ENCODE measurements at regions not wholly inside any gene's neighbourhood (a gene's known extent, or its start where the extent isn't known, plus 50 kb on each side); places are given as distances from the start of the nearest gene placed in this dataset.
"Not testable (repeated sequence)": the region's sequence is repeated elsewhere in the genome, so short reads cannot be mapped to it uniquely, and the experiment has no call there.

GRCh38 chr2:16393500-16394071, 272.0 kb downstream of the CYRIA start:
- DNase-seq = no peak
- H3K4me1 Mint-ChIP-seq = no peaks in the 10 kb centered on the region
- Histone ChIP-seq H3K4me3 (ENCODE audit: low read length) (no peak overlapping the region), H3K27ac (ENCODE audit: low read depth, low read length) (no peak overlapping the region), H3K9me3 (ENCODE audit: low read length) (no peaks in the 10 kb centered on the region), H3K4me1 (ENCODE audit: insufficient read depth, low read length) (no peaks in the 10 kb centered on the region), H3K36me3 (ENCODE audit: insufficient read depth, low read length) (no peaks in the 10 kb centered on the region), H3K27me3 (ENCODE audit: insufficient read depth, low read length, poor library complexity, severe bottlenecking) (no peaks in the 10 kb centered on the region)
- H3K4me3 Mint-ChIP-seq = no peak overlapping the region
- no peaks in the 10 kb centered on the region for H3K36me3 Mint-ChIP-seq
- no peaks in the 10 kb centered on the region for H3K27me3 Mint-ChIP-seq
- H3K9me3 Mint-ChIP-seq = peaks cover 0 to 1% (median 0%) of the 10 kb centered on the region in 5 donors
- ChIA-PET CTCF (no interaction called here), POLR2A (no interaction called here)
- no peak overlapping the region for H3K27ac Mint-ChIP-seq

DNA sequence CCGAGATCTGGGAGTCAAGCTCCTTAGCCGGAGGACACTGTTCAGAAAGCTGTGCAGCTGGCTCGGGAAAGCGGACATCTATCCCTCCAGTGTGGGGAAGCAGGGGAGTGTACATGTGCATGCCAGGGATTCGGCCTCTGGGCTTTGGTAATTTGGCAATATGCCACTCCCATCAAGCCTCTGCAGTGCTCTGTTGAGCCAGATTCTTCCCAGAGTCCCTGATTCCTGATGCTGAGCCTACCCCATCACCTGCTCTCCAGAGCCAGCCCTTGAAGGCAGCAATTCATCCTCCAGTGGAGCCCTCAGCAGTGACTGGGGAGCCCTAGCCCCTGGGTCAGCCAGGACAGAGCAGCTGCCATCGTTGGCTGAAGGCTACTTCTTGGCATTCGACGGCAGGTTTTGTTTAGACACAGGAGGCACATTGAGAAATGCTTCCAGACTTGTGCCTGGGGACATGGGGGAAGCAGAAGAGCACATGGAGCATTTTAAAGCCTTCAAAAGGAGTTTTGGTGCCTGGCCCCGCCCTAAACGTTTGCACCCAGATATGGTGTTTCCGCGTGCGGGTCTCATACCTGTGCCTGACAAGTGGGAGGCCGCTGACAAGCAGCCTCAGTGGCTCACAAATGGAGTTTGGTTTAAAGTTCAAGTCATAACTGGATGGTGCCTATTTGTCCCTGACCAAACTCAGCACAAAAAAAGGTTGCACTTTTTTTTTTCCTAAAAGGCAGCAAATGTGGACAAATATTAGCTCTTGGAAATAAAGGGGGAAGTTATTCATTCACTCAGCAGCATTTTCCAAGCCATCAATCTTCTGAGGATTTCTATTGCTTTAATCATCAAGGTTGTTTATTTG, 272.8 kb downstream of the CYRIA start:
- Mint-ChIP-seq H3K4me1 (no peaks in the 10 kb centered on the region), H3K27me3 (no peaks in the 10 kb centered on the region), H3K27ac (no peak overlapping the region), H3K4me3 (no peak overlapping the region), H3K9me3 (peaks cover 0 to 3% (median 0%) of the 10 kb centered on the region in 5 donors), H3K36me3 (no peaks in the 10 kb centered on the region)
- no peaks in the 10 kb centered on the region for H3K27me3 ChIP-seq (ENCODE audit: insufficient read depth, low read length, poor library complexity, severe bottlenecking)
- no peaks in the 10 kb centered on the region for H3K9me3 ChIP-seq (ENCODE audit: low read length)
- ChIA-PET POLR2A (no interaction called here), CTCF (no interaction called here)
- no peak for DNase-seq
- H3K4me3 ChIP-seq (ENCODE audit: low read length) = no peak overlapping the region
- no peaks in the 10 kb centered on the region for H3K36me3 ChIP-seq (ENCODE audit: insufficient read depth, low read length)
- H3K4me1 ChIP-seq (ENCODE audit: insufficient read depth, low read length) = no peaks in the 10 kb centered on the region
- H3K27ac ChIP-seq (ENCODE audit: low read depth, low read length) = no peak overlapping the region

DNA sequence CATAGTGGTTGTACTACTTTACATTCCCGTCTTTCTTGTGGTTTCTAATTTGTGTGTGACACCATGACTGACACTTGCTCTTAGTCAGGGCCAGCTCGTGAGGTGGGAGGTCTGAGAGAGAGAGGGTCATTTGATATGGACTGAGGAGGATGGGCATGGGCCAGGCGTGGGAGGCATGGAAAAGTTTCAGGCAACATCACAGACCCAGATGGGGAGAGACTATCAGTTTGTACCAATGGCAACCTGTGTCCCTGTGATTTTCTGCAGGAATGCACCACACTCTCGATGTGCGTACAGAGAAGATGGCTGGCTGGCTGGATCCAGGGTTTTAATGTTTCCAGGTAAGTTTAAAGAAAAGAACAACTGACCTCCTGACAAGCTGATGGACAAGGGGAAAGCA, 273.6 kb downstream of the CYRIA start:
- H3K27me3 Mint-ChIP-seq = no peaks in the 10 kb centered on the region
- peaks cover 0 to 2% (median 0%) of the 10 kb centered on the region in 5 donors for H3K9me3 Mint-ChIP-seq
- H3K36me3 ChIP-seq (ENCODE audit: insufficient read depth, low read length) = no peaks in the 10 kb centered on the region
- H3K36me3 Mint-ChIP-seq = no peaks in the 10 kb centered on the region
- DNase-seq = no peak
- H3K4me3 ChIP-seq (ENCODE audit: low read length) = no peak overlapping the region
- H3K27ac Mint-ChIP-seq = no peak overlapping the region
- no peak overlapping the region for H3K4me3 Mint-ChIP-seq
- H3K4me1 ChIP-seq (ENCODE audit: insufficient read depth, low read length) = no peaks in the 10 kb centered on the region
- H3K27me3 ChIP-seq (ENCODE audit: insufficient read depth, low read length, poor library complexity, severe bottlenecking) = no peaks in the 10 kb centered on the region
- POLR2A ChIA-PET = no interaction called here
- no peaks in the 10 kb centered on the region for H3K4me1 Mint-ChIP-seq
- H3K27ac ChIP-seq (ENCODE audit: low read depth, low read length) = no peak overlapping the region
- H3K9me3 ChIP-seq (ENCODE audit: low read length) = no peaks in the 10 kb centered on the region
- CTCF ChIA-PET = no interaction called here

GRCh38 chr2:16390561-16390960, 275.1 kb downstream of the CYRIA start:
- no peak overlapping the region for H3K4me3 Mint-ChIP-seq
- no peaks in the 10 kb centered on the region for H3K36me3 Mint-ChIP-seq
- Histone ChIP-seq H3K27ac (ENCODE audit: low read depth, low read length) (no peak overlapping the region), H3K27me3 (ENCODE audit: insufficient read depth, low read length, poor library complexity, severe bottlenecking) (no peaks in the 10 kb centered on the region), H3K36me3 (ENCODE audit: insufficient read depth, low read length) (no peaks in the 10 kb centered on the region), H3K4me1 (ENCODE audit: insufficient read depth, low read length) (no peaks in the 10 kb centered on the region), H3K9me3 (ENCODE audit: low read length) (no peaks in the 10 kb centered on the region), H3K4me3 (ENCODE audit: low read length) (no peak overlapping the region)
- H3K27ac Mint-ChIP-seq = no peak overlapping the region
- no peak for DNase-seq
- CTCF ChIA-PET = no interaction called here
- no peaks in the 10 kb centered on the region for H3K27me3 Mint-ChIP-seq
- POLR2A ChIA-PET = no interaction called here
- H3K4me1 Mint-ChIP-seq = no peaks in the 10 kb centered on the region
- H3K9me3 Mint-ChIP-seq = peaks cover 0 to 2% (median 0%) of the 10 kb centered on the region in 5 donors

DNA sequence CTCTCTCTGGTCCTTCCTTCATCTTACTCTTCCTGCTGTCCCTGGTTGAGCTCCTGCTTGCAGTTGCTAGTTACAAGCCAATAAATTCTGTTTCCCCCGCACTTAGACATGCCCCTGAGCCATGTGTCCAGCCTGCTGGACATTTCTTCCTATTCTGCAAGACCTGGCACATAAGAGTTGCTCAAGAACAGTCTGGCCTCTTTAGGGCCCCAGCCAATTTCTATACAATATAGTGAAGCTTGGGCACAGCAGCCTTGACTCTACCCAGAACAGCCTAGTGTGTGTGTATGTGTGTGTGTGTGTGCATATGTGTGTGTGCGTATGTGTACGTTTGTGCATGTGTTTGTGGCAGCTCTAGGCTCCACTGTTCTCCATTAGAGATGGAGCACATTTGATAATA, 276.0 kb downstream of the CYRIA start:
- H3K36me3 ChIP-seq (ENCODE audit: insufficient read depth, low read length) = no peaks in the 10 kb centered on the region
- H3K4me3 ChIP-seq (ENCODE audit: low read length) = no peak overlapping the region
- H3K27me3 ChIP-seq (ENCODE audit: insufficient read depth, low read length, poor library complexity, severe bottlenecking) = no peaks in the 10 kb centered on the region
- ChIA-PET POLR2A (no interaction called here), CTCF (no interaction called here)
- H3K27ac ChIP-seq (ENCODE audit: low read depth, low read length) = no peak overlapping the region
- peaks cover 0 to 2% (median 0%) of the 10 kb centered on the region in 5 donors for H3K9me3 Mint-ChIP-seq
- no peaks in the 10 kb centered on the region for H3K36me3 Mint-ChIP-seq
- no peaks in the 10 kb centered on the region for H3K4me1 ChIP-seq (ENCODE audit: insufficient read depth, low read length)
- DNase-seq = no peak
- no peak overlapping the region for H3K27ac Mint-ChIP-seq
- H3K4me1 Mint-ChIP-seq = no peaks in the 10 kb centered on the region
- no peak overlapping the region for H3K4me3 Mint-ChIP-seq
- no peaks in the 10 kb centered on the region for H3K9me3 ChIP-seq (ENCODE audit: low read length)
- no peaks in the 10 kb centered on the region for H3K27me3 Mint-ChIP-seq

DNA sequence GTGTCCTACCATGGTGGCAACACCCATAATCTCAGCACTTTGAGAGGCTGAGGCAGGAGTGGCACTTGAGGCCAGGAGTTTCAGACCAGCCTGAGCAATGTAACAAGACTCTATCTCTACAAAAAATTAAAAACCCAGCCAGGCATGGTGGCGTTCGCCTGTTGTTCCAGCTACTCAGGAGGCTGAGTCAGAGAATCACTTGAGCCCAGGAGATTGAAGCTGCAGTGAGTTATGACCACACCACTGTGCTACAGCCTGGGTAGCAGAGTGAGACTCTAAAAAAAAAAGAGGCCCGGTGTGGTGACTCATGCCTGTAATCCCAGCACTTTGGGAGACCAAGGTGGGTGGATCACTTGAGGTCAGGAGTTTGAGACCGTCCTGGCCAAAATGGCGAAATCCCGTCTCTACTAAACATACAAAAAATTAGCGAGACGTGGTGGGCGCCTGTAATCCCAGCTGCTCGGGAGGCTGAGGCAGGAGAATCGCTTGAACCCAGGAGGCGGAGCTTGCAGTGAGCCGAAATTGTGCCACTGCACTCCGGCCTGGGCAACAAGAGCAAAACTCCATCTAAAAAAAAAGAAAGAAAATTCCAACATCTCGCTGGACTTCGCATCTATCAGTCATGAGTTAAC, 277.3 kb downstream of the CYRIA start:
- DNase-seq; H3K36me3 ChIP-seq (ENCODE audit: insufficient read depth, low read length); H3K36me3 Mint-ChIP-seq; POLR2A ChIA-PET; H3K27ac Mint-ChIP-seq; H3K9me3 Mint-ChIP-seq; H3K27ac ChIP-seq (ENCODE audit: low read depth, low read length); H3K4me3 Mint-ChIP-seq; H3K4me1 ChIP-seq (ENCODE audit: insufficient read depth, low read length); H3K4me1 Mint-ChIP-seq; H3K4me3 ChIP-seq (ENCODE audit: low read length); H3K27me3 Mint-ChIP-seq; CTCF ChIA-PET; H3K9me3 ChIP-seq (ENCODE audit: low read length); H3K27me3 ChIP-seq (ENCODE audit: insufficient read depth, low read length, poor library complexity, severe bottlenecking): not testable (repeated sequence)

- H3K36me3 Mint-ChIP-seq = no peaks in the 10 kb centered on the region
- CTCF ChIA-PET = no interaction called here
- H3K4me3 ChIP-seq (ENCODE audit: low read length) = no peak overlapping the region
- no peak overlapping the region for H3K4me3 Mint-ChIP-seq
- H3K27ac Mint-ChIP-seq = no peak overlapping the region
- H3K27me3 Mint-ChIP-seq = no peaks in the 10 kb centered on the region
- no peaks in the 10 kb centered on the region for H3K9me3 ChIP-seq (ENCODE audit: low read length)
- H3K4me1 ChIP-seq (ENCODE audit: insufficient read depth, low read length) = no peaks in the 10 kb centered on the region
- DNase-seq = no peak
- no peaks in the 10 kb centered on the region for H3K4me1 Mint-ChIP-seq
- H3K9me3 Mint-ChIP-seq = peaks cover 0 to 2% (median 0%) of the 10 kb centered on the region in 5 donors
- H3K27me3 ChIP-seq (ENCODE audit: insufficient read depth, low read length, poor library complexity, severe bottlenecking) = no peaks in the 10 kb centered on the region
- no peaks in the 10 kb centered on the region for H3K36me3 ChIP-seq (ENCODE audit: insufficient read depth, low read length)
- no peak overlapping the region for H3K27ac ChIP-seq (ENCODE audit: low read depth, low read length)
- POLR2A ChIA-PET = no interaction called here
Observed at GRCh38 chr2:16387461-16387984, 278.1 kb downstream of the CYRIA start.

DNA sequence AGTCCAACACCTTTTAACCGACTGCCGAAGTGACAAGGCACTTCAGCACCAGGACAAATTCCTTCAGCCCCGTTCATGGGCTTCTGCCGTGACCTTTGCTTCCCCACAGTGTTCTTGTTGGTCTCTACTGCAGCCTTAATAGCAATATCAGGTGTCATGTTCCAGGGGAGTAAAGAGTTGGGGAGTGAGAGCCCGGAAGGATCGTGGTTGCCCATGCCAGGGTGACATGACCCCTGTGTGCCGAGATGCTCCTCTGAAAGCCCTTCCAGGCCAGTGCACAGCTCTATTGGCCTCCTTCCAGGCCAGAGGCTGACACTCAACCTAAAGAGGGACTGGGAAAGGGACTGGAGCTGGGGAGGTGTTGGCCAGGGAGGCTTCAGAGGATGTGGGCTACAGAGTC, 279.2 kb downstream of the CYRIA start:
- H3K27me3 Mint-ChIP-seq = no peaks in the 10 kb centered on the region
- no peak for DNase-seq
- peaks cover 0 to 2% (median 0%) of the 10 kb centered on the region in 5 donors for H3K9me3 Mint-ChIP-seq
- no peaks in the 10 kb centered on the region for H3K36me3 Mint-ChIP-seq
- POLR2A ChIA-PET = no interaction called here
- no peak overlapping the region for H3K4me3 ChIP-seq (ENCODE audit: low read length)
- H3K36me3 ChIP-seq (ENCODE audit: insufficient read depth, low read length) = no peaks in the 10 kb centered on the region
- no peak overlapping the region for H3K27ac ChIP-seq (ENCODE audit: low read depth, low read length)
- H3K4me1 Mint-ChIP-seq = no peaks in the 10 kb centered on the region
- no peaks in the 10 kb centered on the region for H3K9me3 ChIP-seq (ENCODE audit: low read length)
- no peaks in the 10 kb centered on the region for H3K27me3 ChIP-seq (ENCODE audit: insufficient read depth, low read length, poor library complexity, severe bottlenecking)
- CTCF ChIA-PET = no interaction called here
- no peaks in the 10 kb centered on the region for H3K4me1 ChIP-seq (ENCODE audit: insufficient read depth, low read length)
- H3K27ac Mint-ChIP-seq = no peak overlapping the region
- H3K4me3 Mint-ChIP-seq = no peak overlapping the region
